ENCODE measurements at regions not wholly inside any gene's neighbourhood (a gene's known extent, or its start where the extent isn't known, plus 50 kb on each side); places are given as distances from the start of the nearest gene placed in this dataset.

GRCh38 chr20:7470912-7471311 is 469.3 kb downstream of the HAO1 start:
- ATAC-seq = no peak
- TF ChIP-seq ZFP3 (CRISPR knock-in tag; IDR thresholded peaks at IDR 0.05) (no peak), ZNF565 (CRISPR knock-in tag; conservative IDR thresholded peaks at IDR 0.05; ENCODE audit: low read depth) (no peak), ZC3H10 (CRISPR knock-in tag; IDR thresholded peaks at IDR 0.05) (no peak), TOX (CRISPR knock-in tag; IDR thresholded peaks at IDR 0.05; ENCODE audit: borderline replicate concordance) (no peak), ZNF70 (CRISPR knock-in tag; IDR thresholded peaks at IDR 0.05) (no peak)

GRCh38 chr20:7490288-7490687 is 450.0 kb downstream of the HAO1 start:
- ATAC-seq = no peak
- TF ChIP-seq ZNF70 (CRISPR knock-in tag; IDR thresholded peaks at IDR 0.05) = no peak
- no peak for TF ChIP-seq ZFP30 (CRISPR knock-in tag; IDR thresholded peaks at IDR 0.05)
- no peak for TF ChIP-seq ESRRG (CRISPR knock-in tag; IDR thresholded peaks at IDR 0.05)
- TF ChIP-seq, protein P1, sequence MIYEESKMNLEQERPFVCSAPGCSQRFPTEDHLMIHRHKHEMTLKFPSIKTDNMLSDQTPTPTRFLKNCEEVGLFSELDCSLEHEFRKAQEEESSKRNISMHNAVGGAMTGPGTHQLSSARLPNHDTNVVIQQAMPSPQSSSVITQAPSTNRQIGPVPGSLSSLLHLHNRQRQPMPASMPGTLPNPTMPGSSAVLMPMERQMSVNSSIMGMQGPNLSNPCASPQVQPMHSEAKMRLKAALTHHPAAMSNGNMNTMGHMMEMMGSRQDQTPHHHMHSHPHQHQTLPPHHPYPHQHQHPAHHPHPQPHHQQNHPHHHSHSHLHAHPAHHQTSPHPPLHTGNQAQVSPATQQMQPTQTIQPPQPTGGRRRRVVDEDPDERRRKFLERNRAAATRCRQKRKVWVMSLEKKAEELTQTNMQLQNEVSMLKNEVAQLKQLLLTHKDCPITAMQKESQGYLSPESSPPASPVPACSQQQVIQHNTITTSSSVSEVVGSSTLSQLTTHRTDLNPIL (CRISPR knock-in tag; IDR thresholded peaks at IDR 0.05; ENCODE audit: low read depth) = no peak
- no peak for TF ChIP-seq ZC3H10 (CRISPR knock-in tag; IDR thresholded peaks at IDR 0.05)
- TF ChIP-seq ARNTL (CRISPR knock-in tag; IDR thresholded peaks at IDR 0.05; ENCODE audit: borderline replicate concordance, low read depth) = no peak
- TF ChIP-seq POU6F1 (CRISPR knock-in tag; IDR thresholded peaks at IDR 0.05; ENCODE audit: borderline replicate concordance, low read depth) = no peak
- TF ChIP-seq GLIS3 (CRISPR knock-in tag; IDR thresholded peaks at IDR 0.05) = no peak
- no peak for TF ChIP-seq RARB (CRISPR knock-in tag; IDR thresholded peaks at IDR 0.05)
- no peak for TF ChIP-seq ZNF565 (CRISPR knock-in tag; conservative IDR thresholded peaks at IDR 0.05; ENCODE audit: low read depth)
- no peak for TF ChIP-seq BACH2 (CRISPR knock-in tag; IDR thresholded peaks at IDR 0.05; ENCODE audit: borderline replicate concordance)
- TF ChIP-seq ZNF8 (CRISPR knock-in tag; IDR thresholded peaks at IDR 0.05) = no peak
- TF ChIP-seq TCF4 (CRISPR knock-in tag; IDR thresholded peaks at IDR 0.05; ENCODE audit: borderline replicate concordance) = no peak
- TF ChIP-seq, protein P2, sequence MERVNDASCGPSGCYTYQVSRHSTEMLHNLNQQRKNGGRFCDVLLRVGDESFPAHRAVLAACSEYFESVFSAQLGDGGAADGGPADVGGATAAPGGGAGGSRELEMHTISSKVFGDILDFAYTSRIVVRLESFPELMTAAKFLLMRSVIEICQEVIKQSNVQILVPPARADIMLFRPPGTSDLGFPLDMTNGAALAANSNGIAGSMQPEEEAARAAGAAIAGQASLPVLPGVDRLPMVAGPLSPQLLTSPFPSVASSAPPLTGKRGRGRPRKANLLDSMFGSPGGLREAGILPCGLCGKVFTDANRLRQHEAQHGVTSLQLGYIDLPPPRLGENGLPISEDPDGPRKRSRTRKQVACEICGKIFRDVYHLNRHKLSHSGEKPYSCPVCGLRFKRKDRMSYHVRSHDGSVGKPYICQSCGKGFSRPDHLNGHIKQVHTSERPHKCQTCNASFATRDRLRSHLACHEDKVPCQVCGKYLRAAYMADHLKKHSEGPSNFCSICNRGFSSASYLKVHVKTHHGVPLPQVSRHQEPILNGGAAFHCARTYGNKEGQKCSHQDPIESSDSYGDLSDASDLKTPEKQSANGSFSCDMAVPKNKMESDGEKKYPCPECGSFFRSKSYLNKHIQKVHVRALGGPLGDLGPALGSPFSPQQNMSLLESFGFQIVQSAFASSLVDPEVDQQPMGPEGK (CRISPR knock-in tag; IDR thresholded peaks at IDR 0.05; ENCODE audit: borderline replicate concordance) = no peak

- ATAC-seq = no peak
- TF ChIP-seq TOX (CRISPR knock-in tag; IDR thresholded peaks at IDR 0.05; ENCODE audit: borderline replicate concordance) (no peak), TSHZ2 (CRISPR knock-in tag; IDR thresholded peaks at IDR 0.05) (no peak), SNAI2 (CRISPR knock-in tag; IDR thresholded peaks at IDR 0.05) (no peak), ZNF565 (CRISPR knock-in tag; conservative IDR thresholded peaks at IDR 0.05; ENCODE audit: low read depth) (no peak), ZFP30 (CRISPR knock-in tag; IDR thresholded peaks at IDR 0.05) (no peak), ISL1 (CRISPR knock-in tag; IDR thresholded peaks at IDR 0.05) (no peak), ESRRG (CRISPR knock-in tag; IDR thresholded peaks at IDR 0.05) (no peak), ZFP3 (CRISPR knock-in tag; IDR thresholded peaks at IDR 0.05) (no peak)
These were observed 448.0 kb downstream of the HAO1 start for GRCh38 chr20:7492257-7492656.

GRCh38 chr20:7493311-7493710 is 446.9 kb downstream of the HAO1 start:
- no peak for ATAC-seq
- no peak for TF ChIP-seq SNAI2 (CRISPR knock-in tag; IDR thresholded peaks at IDR 0.05)
- TF ChIP-seq ZFP3 (CRISPR knock-in tag; IDR thresholded peaks at IDR 0.05) = no peak
- no peak for TF ChIP-seq RARB (CRISPR knock-in tag; IDR thresholded peaks at IDR 0.05)
- TF ChIP-seq ESRRG (CRISPR knock-in tag; IDR thresholded peaks at IDR 0.05) = no peak
- TF ChIP-seq OSR1 (CRISPR knock-in tag; IDR thresholded peaks at IDR 0.05) = no peak
- no peak for TF ChIP-seq GLIS3 (CRISPR knock-in tag; IDR thresholded peaks at IDR 0.05)

Measured in SK-N-SH treated with all-trans-retinoic acid at 6 μM for 48 hours (cell line).